ENCODE measurements at regions not wholly inside any gene's neighbourhood (a gene's known extent, or its start where the extent isn't known, plus 50 kb on each side); places are given as distances from the start of the nearest gene placed in this dataset.

DNA sequence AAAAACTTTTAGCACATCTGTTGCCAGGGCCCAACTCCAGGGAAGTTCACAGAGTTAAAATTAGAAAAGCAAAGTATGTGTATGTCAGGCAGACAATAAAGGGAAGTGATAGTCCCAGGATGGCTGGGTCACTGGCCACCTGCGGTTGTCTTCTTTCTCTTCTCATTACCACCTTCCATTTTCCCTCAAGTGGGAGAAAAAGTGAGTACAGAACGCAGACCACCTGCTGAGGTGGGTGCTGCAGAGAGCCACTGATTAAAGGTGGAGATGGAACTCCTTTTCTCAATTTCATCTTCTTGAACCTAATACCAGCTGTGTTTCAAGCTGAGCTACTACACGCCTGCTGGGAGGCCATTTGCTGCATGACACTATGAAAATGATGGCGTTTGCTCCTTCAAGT is 88.8 kb upstream of the PDE4B start:
- Histone ChIP-seq H2BK12ac (ENCODE audit: low read length) (no peak overlapping the region), H3K9ac (ENCODE audit: low read depth, low read length, poor library complexity) (no peak overlapping the region), H2AFZ (ENCODE audit: low read length) (no peak overlapping the region), H3K18ac (ENCODE audit: low read length) (no peak overlapping the region), H3K27me3 (ENCODE audit: control insufficient read depth in 3 of 3, insufficient read depth in 3 of 3, low read depth in 1 of 3, low read length in 3 of 3) (no peaks in the 10 kb centered on the region), H3K4ac (ENCODE audit: low read length) (no peak overlapping the region), H3K23ac (ENCODE audit: low read depth, low read length, poor library complexity) (no peak overlapping the region), H3K36me3 (replicated peaks in 1 of 2; ENCODE audit: control insufficient read depth in 2 of 2, insufficient read depth in 2 of 2, low read length in 2 of 2) (no peaks in the 10 kb centered on the region), H4K8ac (ENCODE audit: low read depth, low read length) (no peak overlapping the region), H3K4me1 (ENCODE audit: control insufficient read depth in 2 of 2, insufficient read depth in 1 of 2, low read depth in 1 of 2, low read length in 2 of 2) (peaks cover 0 to 4% of the 10 kb centered on the region in 2 donors), H3K4me3 (ENCODE audit: low read length in 2 of 2) (no peak overlapping the region), H3K9me3 (replicated peaks in 1 of 2; ENCODE audit: control insufficient read depth in 2 of 2, insufficient read depth in 1 of 2, low read depth in 1 of 2, low read length in 2 of 2) (no peaks in the 10 kb centered on the region), H2BK15ac (ENCODE audit: low read length) (no peak overlapping the region), H3K27ac (replicated peaks; ENCODE audit: low read length) (no peak overlapping the region), H2AK5ac (ENCODE audit: low read depth, low read length) (no peak overlapping the region), H2BK120ac (ENCODE audit: low read depth, low read length) (no peak overlapping the region), H4K91ac (ENCODE audit: low read depth, low read length, poor library complexity) (no peak overlapping the region), H3K4me2 (ENCODE audit: insufficient read depth, low read length, poor library complexity, severe bottlenecking) (no peak overlapping the region), H3K14ac (ENCODE audit: low read length) (no peak overlapping the region), H3K79me1 (ENCODE audit: low read depth, low read length) (no peaks in the 10 kb centered on the region), H2BK5ac (ENCODE audit: low read length) (no peak overlapping the region)
- no peak for DNase-seq (ENCODE audit: low spot score)
- no CpG with 5 or more reads among the region's 4 CpGs for WGBS, 2 donors (ENCODE audit: extremely low coverage in 2 of 2, insufficient read length in 2 of 2, insufficient replicate concordance in 1 of 2)

GRCh38 chr1:65704318-65704717 is 88.4 kb upstream of the PDE4B start:
- H2BK15ac ChIP-seq (ENCODE audit: low read length), result no peak overlapping the region
- H4K91ac ChIP-seq (ENCODE audit: low read depth, low read length, poor library complexity), result no peak overlapping the region
- H4K8ac ChIP-seq (ENCODE audit: low read depth, low read length), result no peak overlapping the region
- H3K27me3 ChIP-seq (ENCODE audit: control insufficient read depth in 3 of 3, insufficient read depth in 3 of 3, low read depth in 1 of 3, low read length in 3 of 3), result no peaks in the 10 kb centered on the region
- H2BK5ac ChIP-seq (ENCODE audit: low read length), result no peak overlapping the region
- H2BK120ac ChIP-seq (ENCODE audit: low read depth, low read length), result no peak overlapping the region
- H3K4ac ChIP-seq (ENCODE audit: low read length), result no peak overlapping the region
- H3K9ac ChIP-seq (ENCODE audit: low read depth, low read length, poor library complexity), result no peak overlapping the region
- H3K36me3 ChIP-seq (replicated peaks in 1 of 2; ENCODE audit: control insufficient read depth in 2 of 2, insufficient read depth in 2 of 2, low read length in 2 of 2), result no peaks in the 10 kb centered on the region
- H3K27ac ChIP-seq (replicated peaks; ENCODE audit: low read length), result no peak overlapping the region
- DNase-seq (ENCODE audit: low spot score), result no peak
- H3K4me1 ChIP-seq (ENCODE audit: control insufficient read depth in 2 of 2, insufficient read depth in 1 of 2, low read depth in 1 of 2, low read length in 2 of 2), result peaks cover 0 to 4% of the 10 kb centered on the region in 2 donors
- no peak overlapping the region for H3K18ac ChIP-seq (ENCODE audit: low read length)
- no peak overlapping the region for H3K23ac ChIP-seq (ENCODE audit: low read depth, low read length, poor library complexity)
- no peak overlapping the region for H3K4me2 ChIP-seq (ENCODE audit: insufficient read depth, low read length, poor library complexity, severe bottlenecking)
- no peaks in the 10 kb centered on the region for H3K79me1 ChIP-seq (ENCODE audit: low read depth, low read length)
- no CpG with 5 or more reads among the region's 2 CpGs for WGBS, 2 donors (ENCODE audit: extremely low coverage in 2 of 2, insufficient read length in 2 of 2, insufficient replicate concordance in 1 of 2)
- no peak overlapping the region for H3K4me3 ChIP-seq (ENCODE audit: low read length in 2 of 2)
- H2AFZ ChIP-seq (ENCODE audit: low read length), result no peak overlapping the region
- no peak overlapping the region for H2BK12ac ChIP-seq (ENCODE audit: low read length)
- no peak overlapping the region for H2AK5ac ChIP-seq (ENCODE audit: low read depth, low read length)
- no peak overlapping the region for H3K14ac ChIP-seq (ENCODE audit: low read length)
- no peaks in the 10 kb centered on the region for H3K9me3 ChIP-seq (replicated peaks in 1 of 2; ENCODE audit: control insufficient read depth in 2 of 2, insufficient read depth in 1 of 2, low read depth in 1 of 2, low read length in 2 of 2)

DNA sequence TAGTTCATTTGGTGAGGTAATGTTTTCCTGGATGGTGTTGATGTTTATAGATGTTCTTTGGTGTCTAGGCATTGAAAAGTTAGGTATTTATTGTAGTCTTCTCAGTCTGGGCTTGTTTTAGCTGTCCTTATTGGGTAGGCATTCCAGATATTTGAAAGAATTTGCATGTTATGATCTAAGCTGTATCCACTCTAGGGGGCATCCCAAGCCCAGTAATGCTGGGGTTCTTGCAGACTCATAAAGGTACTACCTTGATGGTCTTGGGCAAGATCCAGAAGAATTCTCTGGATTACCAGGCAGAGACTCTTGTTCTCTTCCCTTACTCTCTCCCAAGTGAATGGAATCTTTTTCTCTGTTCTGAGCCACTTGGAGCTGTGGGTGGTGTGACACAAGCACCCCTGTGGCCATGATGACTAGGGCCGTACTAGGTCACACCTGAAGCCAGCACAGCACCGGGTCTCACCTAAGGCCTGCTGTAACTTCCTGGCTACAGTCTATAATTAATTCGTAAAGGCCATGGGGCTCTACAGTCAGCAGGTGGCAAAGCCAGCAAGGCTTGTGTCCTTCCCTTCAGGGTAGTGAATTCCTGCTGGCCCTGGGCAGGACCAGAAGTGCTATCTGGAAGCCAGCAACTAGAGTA is 74.8 kb upstream of the PDE4B start:
- WGBS, 2 donors (ENCODE audit: extremely low coverage in 2 of 2, insufficient read length in 2 of 2, insufficient replicate concordance in 1 of 2), result no CpG with 5 or more reads among the region's 3 CpGs
- Histone ChIP-seq H2AK5ac (ENCODE audit: low read depth, low read length) (no peak overlapping the region), H3K23ac (ENCODE audit: low read depth, low read length, poor library complexity) (no peak overlapping the region), H2BK15ac (ENCODE audit: low read length) (no peak overlapping the region), H4K8ac (ENCODE audit: low read depth, low read length) (no peak overlapping the region), H3K14ac (ENCODE audit: low read length) (no peak overlapping the region), H2BK5ac (ENCODE audit: low read length) (no peak overlapping the region), H3K79me1 (ENCODE audit: low read depth, low read length) (no peaks in the 10 kb centered on the region), H3K36me3 (replicated peaks in 1 of 2; ENCODE audit: control insufficient read depth in 2 of 2, insufficient read depth in 2 of 2, low read length in 2 of 2) (no peaks in the 10 kb centered on the region), H3K27ac (replicated peaks; ENCODE audit: low read length) (no peak overlapping the region), H3K9me3 (replicated peaks in 1 of 2; ENCODE audit: control insufficient read depth in 2 of 2, insufficient read depth in 1 of 2, low read depth in 1 of 2, low read length in 2 of 2) (no peaks in the 10 kb centered on the region), H3K4me3 (ENCODE audit: low read length in 2 of 2) (no peak overlapping the region), H3K4ac (ENCODE audit: low read length) (no peak overlapping the region), H3K18ac (ENCODE audit: low read length) (no peak overlapping the region), H3K9ac (ENCODE audit: low read depth, low read length, poor library complexity) (no peak overlapping the region), H3K4me2 (ENCODE audit: insufficient read depth, low read length, poor library complexity, severe bottlenecking) (no peak overlapping the region), H2AFZ (ENCODE audit: low read length) (no peak overlapping the region), H2BK12ac (ENCODE audit: low read length) (no peak overlapping the region), H2BK120ac (ENCODE audit: low read depth, low read length) (no peak overlapping the region), H3K4me1 (ENCODE audit: control insufficient read depth in 2 of 2, insufficient read depth in 1 of 2, low read depth in 1 of 2, low read length in 2 of 2) (no peaks in the 10 kb centered on the region), H4K91ac (ENCODE audit: low read depth, low read length, poor library complexity) (no peak overlapping the region), H3K27me3 (ENCODE audit: control insufficient read depth in 3 of 3, insufficient read depth in 3 of 3, low read depth in 1 of 3, low read length in 3 of 3) (no peaks in the 10 kb centered on the region)
- DNase-seq (ENCODE audit: low spot score), result no peak

GRCh38 chr1:65719391-65719790 is 73.3 kb upstream of the PDE4B start:
- Histone ChIP-seq H2AFZ (ENCODE audit: low read length) (no peak overlapping the region), H4K8ac (ENCODE audit: low read depth, low read length) (no peak overlapping the region), H3K79me1 (ENCODE audit: low read depth, low read length) (no peaks in the 10 kb centered on the region), H3K9me3 (replicated peaks in 1 of 2; ENCODE audit: control insufficient read depth in 2 of 2, insufficient read depth in 1 of 2, low read depth in 1 of 2, low read length in 2 of 2) (no peaks in the 10 kb centered on the region), H3K4me3 (ENCODE audit: low read length in 2 of 2) (no peak overlapping the region), H2BK120ac (ENCODE audit: low read depth, low read length) (no peak overlapping the region), H3K4me1 (ENCODE audit: control insufficient read depth in 2 of 2, insufficient read depth in 1 of 2, low read depth in 1 of 2, low read length in 2 of 2) (no peaks in the 10 kb centered on the region), H3K18ac (ENCODE audit: low read length) (no peak overlapping the region), H3K4ac (ENCODE audit: low read length) (no peak overlapping the region), H3K4me2 (ENCODE audit: insufficient read depth, low read length, poor library complexity, severe bottlenecking) (no peak overlapping the region), H2BK5ac (ENCODE audit: low read length) (no peak overlapping the region), H3K14ac (ENCODE audit: low read length) (no peak overlapping the region), H3K27ac (replicated peaks; ENCODE audit: low read length) (no peak overlapping the region), H3K23ac (ENCODE audit: low read depth, low read length, poor library complexity) (no peak overlapping the region), H2BK12ac (ENCODE audit: low read length) (no peak overlapping the region), H2AK5ac (ENCODE audit: low read depth, low read length) (no peak overlapping the region), H4K91ac (ENCODE audit: low read depth, low read length, poor library complexity) (no peak overlapping the region), H3K9ac (ENCODE audit: low read depth, low read length, poor library complexity) (no peak overlapping the region), H3K27me3 (ENCODE audit: control insufficient read depth in 3 of 3, insufficient read depth in 3 of 3, low read depth in 1 of 3, low read length in 3 of 3) (no peaks in the 10 kb centered on the region), H2BK15ac (ENCODE audit: low read length) (no peak overlapping the region), H3K36me3 (replicated peaks in 1 of 2; ENCODE audit: control insufficient read depth in 2 of 2, insufficient read depth in 2 of 2, low read length in 2 of 2) (no peaks in the 10 kb centered on the region)
- no peak for DNase-seq (ENCODE audit: low spot score)
- WGBS, 2 donors (ENCODE audit: extremely low coverage in 2 of 2, insufficient read length in 2 of 2, insufficient replicate concordance in 1 of 2), result no CpG with 5 or more reads among the region's 5 CpGs
